IPS DF 19.7 (cell line): ENCODE measurements at regions not wholly inside any gene's neighbourhood (a gene's known extent, or its start where the extent isn't known, plus 50 kb on each side); places are given as distances from the start of the nearest gene placed in this dataset.

Experiments
- DNase-seq: peaks from one replicate; pipeline ENCODE4 v3.0.0-alpha.2; 2013; ENCODE audit warnings: low read depth, low spot score

- DNase-seq: no peak
These were observed 74.7 kb downstream of the BUD13 start for GRCh38 chr11:116698080-116698479.

- DNase-seq: no peak
These were observed 75.1 kb downstream of the BUD13 start for GRCh38 chr11:116697639-116698038.

GRCh38 chr11:116697011-116697410 is 75.8 kb downstream of the BUD13 start:
- no peak for DNase-seq

- no peak for DNase-seq
These were observed 76.3 kb downstream of the BUD13 start for GRCh38 chr11:116696381-116696941.

- DNase-seq: no peak
These were observed 77.0 kb downstream of the BUD13 start for GRCh38 chr11:116695657-116696254.

- DNase-seq: no peak
These were observed 77.8 kb downstream of the BUD13 start for GRCh38 chr11:116694815-116695590.

- no peak for DNase-seq
These were observed 78.5 kb downstream of the BUD13 start for GRCh38 chr11:116694349-116694725.

GRCh38 chr11:116693593-116694348 is 79.0 kb downstream of the BUD13 start:
- DNase-seq: no peak

- DNase-seq: no peak
These were observed 79.7 kb downstream of the BUD13 start for GRCh38 chr11:116693102-116693570.

- DNase-seq: no peak
These were observed 80.3 kb downstream of the BUD13 start for GRCh38 chr11:116692318-116693101.

GRCh38 chr11:116691771-116692177 is 81.0 kb downstream of the BUD13 start:
- no peak for DNase-seq

GRCh38 chr11:116690611-116691010 is 82.2 kb downstream of the BUD13 start:
- no peak for DNase-seq

GRCh38 chr11:116689413-116690127 is 83.2 kb downstream of the BUD13 start:
- DNase-seq: no peak

GRCh38 chr11:116688202-116688540 is 84.6 kb downstream of the BUD13 start:
- DNase-seq: no peak

GRCh38 chr11:116687458-116688201 is 85.2 kb downstream of the BUD13 start:
- DNase-seq: peak; percentile 82

GRCh38 chr11:116686866-116687265 is 85.9 kb downstream of the BUD13 start:
- no peak for DNase-seq

GRCh38 chr11:116683982-116684381 is 88.8 kb downstream of the BUD13 start:
- no peak for DNase-seq

GRCh38 chr11:116680349-116681125 is 92.2 kb downstream of the BUD13 start:
- DNase-seq: no peak

GRCh38 chr11:116678887-116679286 is 93.9 kb downstream of the BUD13 start:
- no peak for DNase-seq
